GM12878 (cell line): ENCODE measurements at regions not wholly inside any gene's neighbourhood (a gene's known extent, or its start where the extent isn't known, plus 50 kb on each side); places are given as distances from the start of the nearest gene placed in this dataset.

ENCODE experiments used
- ATAC-seq: fragments of 200-7000 bp; cut with Tn5 transposase; 3 replicates; pipeline ENCODE4 v1.9.1; 2020; ENCODE audit warnings: mild to moderate bottlenecking, moderate library complexity
- BruUV-seq: library from RNA; stranded (reverse); fragments of 400-500 nt; replicated peaks from 2 replicates; lab custom pipeline; 2021; lab: Mats Ljungman, UMichigan
- CTCF ChIA-PET: fragments of 300-600 bp; sonication (Branson Sonifier 250); formaldehyde crosslinking; extraction: SDS; loops from one replicate; lab custom pipeline; 2021; ENCODE audit warnings: inconsistent platforms; lab: Yijun Ruan, JAX
- POLR2A ChIA-PET: fragments of 350-600 bp; formaldehyde crosslinking; extraction: SDS; loops from one replicate; lab custom pipeline; 2021; ENCODE audit warnings: inconsistent platforms; lab: Charles Lee
- RAD21 ChIA-PET: fragments of 300-600 bp; sonication (Branson Sonifier 250); formaldehyde crosslinking; loops from one replicate; lab custom pipeline; 2023; ENCODE audit warnings: antibody characterized with exemption; ENCODE audit not compliant: unreplicated experiment; lab: Charles Lee
- SMC1A ChIA-PET: fragments of 300-600 bp; sonication (Branson Sonifier 250); formaldehyde crosslinking; loops from one replicate; lab custom pipeline; 2023; ENCODE audit not compliant: unreplicated experiment, uncharacterized antibody; lab: Charles Lee
- DNase-seq: peaks from one replicate; pipeline ENCODE4 v3.0.0-alpha.2; 2011; ENCODE audit warnings: low read depth, low spot score
- FAIRE-seq: peaks from 3 replicates; lab custom pipeline; 2011; peaks lifted over from hg19 to GRCh38; lab: Jason Lieb, UNC
- H2AFZ ChIP-seq: 2 replicates; pipeline ENCODE4 v1.6.0; 2011; ENCODE audit warnings: low read depth, low read length, control low read depth; ENCODE audit not compliant: control insufficient read depth
- H3K27ac ChIP-seq: 2 replicates; pipeline ENCODE4 v1.5.1; 2011; ENCODE audit warnings: control low read depth; ENCODE audit not compliant: control insufficient read depth, insufficient read depth
- H3K27me3 ChIP-seq, 2 experiments: replicated peaks in 1 of 2; 2 replicates each; pipeline versions ENCODE4 v1.6.0 to v1.6.1; 2011; ENCODE audit warnings: low read length in 1 of 2; ENCODE audit not compliant: control insufficient read depth in 2 of 2, insufficient read depth in 2 of 2
- H3K36me3 ChIP-seq, 2 experiments: 2 replicates each; pipeline ENCODE4 v1.5.1; 2011; ENCODE audit warnings: low read length in 1 of 2; ENCODE audit not compliant: control insufficient read depth in 2 of 2, insufficient read depth in 2 of 2
- H3K4me1 ChIP-seq: 2 replicates; pipeline ENCODE4 v1.6.1; 2011; ENCODE audit warnings: mild to moderate bottlenecking, low read length, moderate library complexity, mixed read lengths; ENCODE audit not compliant: control insufficient read depth, insufficient read depth
- H3K4me2 ChIP-seq: 2 replicates; pipeline ENCODE4 v1.6.0; 2011; ENCODE audit warnings: control low read depth; ENCODE audit not compliant: control insufficient read depth, insufficient read depth
- H3K4me3 ChIP-seq: fragments of 200-600 bp; sonication (generic); 2 replicates; pipeline ENCODE4 v1.5.1; 2016
- H3K79me2 ChIP-seq: 2 replicates; pipeline ENCODE4 v1.6.0; 2011; ENCODE audit warnings: low read length; ENCODE audit not compliant: control insufficient read depth, insufficient read depth
- H3K9ac ChIP-seq: 2 replicates; pipeline ENCODE4 v1.8.0; 2011; ENCODE audit warnings: low read length, control low read depth, mixed read lengths; ENCODE audit not compliant: control insufficient read depth, insufficient read depth
- H3K9me3 ChIP-seq: replicated peaks from 3 replicates; pipeline ENCODE4 v1.5.1; 2011; ENCODE audit warnings: mild to moderate bottlenecking, low read length; ENCODE audit not compliant: control insufficient read depth, insufficient read depth
- H4K20me1 ChIP-seq: 2 replicates; pipeline ENCODE4 v1.6.0; 2011; ENCODE audit not compliant: control insufficient read depth, insufficient read depth
- BCLAF1 ChIP-seq: fragments of 450-650 bp; IDR thresholded peaks from 2 replicates; pipeline ENCODE4 v1.6.1; 2017; ENCODE audit warnings: antibody characterized with exemption, mild to moderate bottlenecking, moderate library complexity
- CTCF ChIP-seq, 3 experiments: IDR thresholded peaks in 2 of 3; conservative IDR thresholded peaks in 1 of 3; 2 replicates each; pipeline ENCODE4 v1.5.1; 2011; ENCODE audit warnings: low read depth in 3 of 3, low read length in 3 of 3, mild to moderate bottlenecking in 3 of 3, control low read depth in 2 of 3, moderate library complexity in 2 of 3, inconsistent platforms in 1 of 3, mixed read lengths in 1 of 3; ENCODE audit not compliant: control insufficient read depth in 2 of 3, insufficient read depth in 1 of 3; ENCODE audit errors: extremely low read depth in 1 of 3
- DPF2 ChIP-seq: fragments of 450-650 bp; IDR thresholded peaks from 2 replicates; pipeline ENCODE4 v1.6.1; 2017; ENCODE audit warnings: mild to moderate bottlenecking
- HDAC2 ChIP-seq: fragments of 200-600 bp; sonication (generic); IDR thresholded peaks from 2 replicates; pipeline ENCODE4 v1.6.1; 2017
- PBX3 ChIP-seq: IDR thresholded peaks from 2 replicates; pipeline ENCODE4 v1.6.1; 2011; ENCODE audit warnings: mild to moderate bottlenecking, low read depth, low read length, moderate library complexity; ENCODE audit not compliant: insufficient replicate concordance
- SPI1 ChIP-seq: IDR thresholded peaks from 2 replicates; pipeline ENCODE4 v1.6.1; 2011; ENCODE audit warnings: low read depth, mild to moderate bottlenecking, low read length, moderate library complexity, borderline replicate concordance; ENCODE audit not compliant: insufficient read depth
- SREBF2 ChIP-seq: IDR thresholded peaks from 2 replicates; pipeline ENCODE4 v1.6.1; 2012; ENCODE audit warnings: mild to moderate bottlenecking, low read length
- USF1 ChIP-seq: IDR thresholded peaks from 2 replicates; pipeline ENCODE4 v1.6.1; 2011; ENCODE audit warnings: borderline replicate concordance, low read depth, mild to moderate bottlenecking, moderate library complexity, mixed read lengths, low read length; ENCODE audit not compliant: insufficient read depth; ENCODE audit errors: extremely low read length
- WGBS: methylation state at CpG from one replicate; pipeline ENCODE4 v1.1.6; 2016; ENCODE audit warnings: low lambda C conversion rate; ENCODE audit not compliant: insufficient replicate concordance, insufficient coverage; ENCODE audit errors: missing lambda C conversion rate; 5-methylcytosine and 5-hydroxymethylcytosine counted together
- in situ Hi-C: fragments of 300-500 bp; cut with MboI; formaldehyde crosslinking; loops from 9 replicates; pipeline ENCODE4 v1.14.3; 2018; ENCODE audit warnings: mixed read lengths
- intact Hi-C: fragments of 100-400 bp; cut with micrococcal nuclease; formaldehyde crosslinking; loops from one replicate; pipeline ENCODE4 v1.14.2; 2022; ENCODE audit not compliant: unreplicated experiment

GRCh38 chr10:128738386-128738915, 612.2 kb upstream of the MKI67 start:
- ATAC-seq = no peak
- Histone ChIP-seq H3K27ac (no peak overlapping the region), H4K20me1 (no peaks in the 10 kb centered on the region), H3K4me2 (no peak overlapping the region), H3K9me3 (no peaks in the 10 kb centered on the region), H3K27me3 (peaks cover 0 to 1% of the 10 kb centered on the region in 2 experiments; a peak in 1 of 4 replicates), H3K36me3 (no peaks in the 10 kb centered on the region), H3K79me2 (no peaks in the 10 kb centered on the region)
- ChIA-PET POLR2A (no interaction called here), CTCF (no interaction called here), SMC1A (no interaction called here)
- intact Hi-C loops = no loop called here
- in situ Hi-C loops = no loop called here
- TF ChIP-seq USF1 = no peak
- TF ChIP-seq SPI1 = no peak
- TF ChIP-seq BCLAF1 = no peak
- no peak for TF ChIP-seq DPF2
- TF ChIP-seq PBX3 = no peak
- TF ChIP-seq CTCF (IDR thresholded peaks at IDR 0.05 in 2 of 3, conservative IDR thresholded peaks at IDR 0.05 in 1 of 3; ENCODE audit: control insufficient read depth in 2 of 3, extremely low read depth in 1 of 3, insufficient read depth in 1 of 3, low read depth in 3 of 3, low read length in 3 of 3) = no peak
- TF ChIP-seq HDAC2 = no peak
- no peak for TF ChIP-seq SREBF2
- TF ChIP-seq, all 136 proteins: peak for 0
- RAD21 ChIA-PET = no interaction called here
- 23% methylated on average over 11 of the region's 11 CpGs for WGBS
- Histone ChIP-seq H3K4me3 (no peak overlapping the region), H2AFZ (no peak overlapping the region), H3K9ac (no peak overlapping the region), H3K4me1 (no peaks in the 10 kb centered on the region)
- no peak for FAIRE-seq
- DNase-seq = no peak
- no TSS peak for BruUV-seq
